GM23338 (cell line): ENCODE measurements at regions not wholly inside any gene's neighbourhood (a gene's known extent, or its start where the extent isn't known, plus 50 kb on each side); places are given as distances from the start of the nearest gene placed in this dataset.

Experiments
- ATAC-seq: fragments of 200-7000 bp; cut with Tn5 transposase; 3 replicates; pipeline ENCODE4 v1.9.1; 2020
- DNase-seq: peaks from one replicate; pipeline ENCODE4 v3.0.0-alpha.2; 2015; ENCODE audit warnings: low spot score
- H2AFZ ChIP-seq: fragments of 200-600 bp; sonication (generic); 2 replicates; pipeline ENCODE4 v1.8.0; 2016; ENCODE audit warnings: antibody characterized with exemption, mild to moderate bottlenecking, moderate library complexity
- H3F3A ChIP-seq: fragments of 200-600 bp; sonication (generic); replicated peaks from 2 replicates; pipeline ENCODE4 v1.8.0; 2017; ENCODE audit warnings: antibody characterized with exemption, mixed run types, low read depth
- H3K27ac ChIP-seq: fragments of 200-600 bp; sonication (generic); 2 replicates; pipeline ENCODE4 v1.6.1; 2016; ENCODE audit warnings: low read depth
- H3K27me3 ChIP-seq: fragments of 200-600 bp; sonication (generic); 2 replicates; pipeline ENCODE4 v1.8.0; 2016; ENCODE audit warnings: mild to moderate bottlenecking, mixed run types, moderate library complexity; ENCODE audit not compliant: insufficient read depth
- H3K36me3 ChIP-seq: fragments of 200-600 bp; sonication (generic); 2 replicates; pipeline ENCODE4 v1.8.0; 2016; ENCODE audit warnings: mild to moderate bottlenecking; ENCODE audit not compliant: insufficient read depth
- H3K4me1 ChIP-seq: fragments of 200-600 bp; sonication (generic); 2 replicates; pipeline ENCODE4 v1.8.0; 2016; ENCODE audit warnings: mild to moderate bottlenecking, moderate library complexity; ENCODE audit not compliant: insufficient read depth
- H3K4me2 ChIP-seq: fragments of 200-600 bp; sonication (generic); 2 replicates; pipeline ENCODE4 v1.7.1; 2017; ENCODE audit warnings: mixed run types
- H3K4me3 ChIP-seq: fragments of 200-600 bp; sonication (generic); 2 replicates; pipeline ENCODE4 v1.6.1; 2016; ENCODE audit warnings: mixed run types
- H3K79me2 ChIP-seq: fragments of 200-600 bp; sonication (generic); replicated peaks from 2 replicates; pipeline ENCODE4 v1.8.0; 2017; ENCODE audit warnings: mild to moderate bottlenecking; ENCODE audit not compliant: insufficient read depth
- H3K9me2 ChIP-seq: fragments of 200-600 bp; sonication (generic); 2 replicates; pipeline ENCODE4 v1.8.0; 2017; ENCODE audit not compliant: insufficient read depth
- H4K20me1 ChIP-seq: fragments of 200-600 bp; sonication (generic); replicated peaks from 2 replicates; pipeline ENCODE4 v1.8.0; 2017; ENCODE audit warnings: mild to moderate bottlenecking; ENCODE audit not compliant: insufficient read depth
- H3K27ac Mint-ChIP-seq: 2 replicates; pipeline ENCODE4 v1.8.0; 2020; ENCODE audit warnings: inconsistent platforms, mild to moderate bottlenecking, moderate library complexity, mixed read lengths
- H3K27me3 Mint-ChIP-seq: 3 replicates; pipeline ENCODE4 v1.8.0; 2022; ENCODE audit warnings: low read depth, mild to moderate bottlenecking, moderate library complexity, mixed read lengths, inconsistent platforms; ENCODE audit not compliant: insufficient read depth, poor library complexity
- H3K36me3 Mint-ChIP-seq: 3 replicates; pipeline ENCODE4 v1.8.0; 2021; ENCODE audit warnings: low read depth, mild to moderate bottlenecking, inconsistent platforms, moderate library complexity, mixed read lengths
- H3K4me1 Mint-ChIP-seq: 3 replicates; pipeline ENCODE4 v1.8.0; 2020; ENCODE audit warnings: mild to moderate bottlenecking, inconsistent platforms, mixed read lengths
- H3K4me3 Mint-ChIP-seq: 3 replicates; pipeline ENCODE4 v1.8.0; 2021; ENCODE audit warnings: moderate library complexity, mild to moderate bottlenecking, inconsistent platforms, mixed read lengths
- H3K9me3 Mint-ChIP-seq: 3 replicates; pipeline ENCODE4 v1.8.0; 2020; ENCODE audit warnings: moderate library complexity, mild to moderate bottlenecking, inconsistent platforms, mixed read lengths
- CREB1 ChIP-seq: fragments of 250-450 bp; sonication (Bioruptor Pico); IDR thresholded peaks from 2 replicates; pipeline ENCODE4 v1.5.0; 2020; ENCODE audit warnings: low read depth, mild to moderate bottlenecking, moderate library complexity
- CTCF ChIP-seq, 2 experiments: fragments of 200-600 bp in 1 of 2; sonication (generic) in 1 of 2; conservative IDR thresholded peaks; 2 replicates each; pipeline versions ENCODE4 v1.5.1 to v1.6.1; 2016 to 2017; ENCODE audit warnings: antibody characterized with exemption in 2 of 2, low read depth in 2 of 2, mild to moderate bottlenecking in 2 of 2, moderate library complexity in 1 of 2
- EZH2phosphoT487 ChIP-seq: fragments of 200-600 bp; sonication (generic); IDR thresholded peaks from one replicate; pipeline ENCODE4 v1.8.1; 2018; ENCODE audit warnings: antibody characterized with exemption; ENCODE audit not compliant: unreplicated experiment
- JUNB ChIP-seq: IDR thresholded peaks from one replicate; pipeline ENCODE4 v1.6.1; 2016; ENCODE audit warnings: antibody characterized with exemption; ENCODE audit not compliant: unreplicated experiment
- NANOG ChIP-seq: IDR thresholded peaks from 2 replicates; pipeline ENCODE4 v1.6.1; 2016; ENCODE audit warnings: antibody characterized with exemption, borderline replicate concordance
- POLR2AphosphoS5 ChIP-seq: IDR thresholded peaks from 2 replicates; pipeline ENCODE4 v1.6.1; 2016; ENCODE audit warnings: antibody characterized with exemption, low read depth
- STAT1 ChIP-seq: IDR thresholded peaks from one replicate; pipeline ENCODE4 v1.6.1; 2016; ENCODE audit warnings: antibody characterized with exemption; ENCODE audit not compliant: unreplicated experiment
- ZNF331 ChIP-seq: fragments of 250-450 bp; sonication (Bioruptor Pico); IDR thresholded peaks from 2 replicates; pipeline ENCODE4 v1.5.0; 2020; ENCODE audit warnings: low read depth, mild to moderate bottlenecking, moderate library complexity
- TF ChIP-seq, protein P1 (sequence below): fragments of 250-450 bp; sonication (Bioruptor Pico); IDR thresholded peaks from 2 replicates; pipeline ENCODE4 v1.5.0; 2020; ENCODE audit warnings: mild to moderate bottlenecking, moderate library complexity

GRCh38 chr18:76564655-76565237, 69.7 kb upstream of the ZNF516 start:
- peaks cover 14% of the 10 kb centered on the region for H3K27me3 Mint-ChIP-seq
- no peak overlapping the region for H2AFZ ChIP-seq
- peak overlapping the region; percentile 81 for H3K27ac Mint-ChIP-seq
- no peaks in the 10 kb centered on the region for H3K9me3 Mint-ChIP-seq
- DNase-seq (no peak), ATAC-seq (peak; percentile 24; the same call in 2 of the 3 replicates)
- H3F3A ChIP-seq = no peaks in the 10 kb centered on the region
- no peaks in the 10 kb centered on the region for H3K27me3 ChIP-seq
- H3K4me2 ChIP-seq = 0 out of 2 replicates have a peak overlapping the region, but pooled peaks have one; percentile 1
- peak overlapping the region; percentile 36 for H3K4me3 Mint-ChIP-seq
- TF ChIP-seq POLR2AphosphoS5 (no peak), STAT1 (no peak), NANOG (no peak), ZNF331 (CRISPR knock-in tag) (no peak), EZH2phosphoT487 (no peak), JUNB (no peak), CTCF (conservative IDR thresholded peaks at IDR 0.05; ENCODE audit: low read depth in 2 of 2) (no peak), CREB1 (CRISPR knock-in tag) (no peak)
- TF ChIP-seq, protein P1, sequence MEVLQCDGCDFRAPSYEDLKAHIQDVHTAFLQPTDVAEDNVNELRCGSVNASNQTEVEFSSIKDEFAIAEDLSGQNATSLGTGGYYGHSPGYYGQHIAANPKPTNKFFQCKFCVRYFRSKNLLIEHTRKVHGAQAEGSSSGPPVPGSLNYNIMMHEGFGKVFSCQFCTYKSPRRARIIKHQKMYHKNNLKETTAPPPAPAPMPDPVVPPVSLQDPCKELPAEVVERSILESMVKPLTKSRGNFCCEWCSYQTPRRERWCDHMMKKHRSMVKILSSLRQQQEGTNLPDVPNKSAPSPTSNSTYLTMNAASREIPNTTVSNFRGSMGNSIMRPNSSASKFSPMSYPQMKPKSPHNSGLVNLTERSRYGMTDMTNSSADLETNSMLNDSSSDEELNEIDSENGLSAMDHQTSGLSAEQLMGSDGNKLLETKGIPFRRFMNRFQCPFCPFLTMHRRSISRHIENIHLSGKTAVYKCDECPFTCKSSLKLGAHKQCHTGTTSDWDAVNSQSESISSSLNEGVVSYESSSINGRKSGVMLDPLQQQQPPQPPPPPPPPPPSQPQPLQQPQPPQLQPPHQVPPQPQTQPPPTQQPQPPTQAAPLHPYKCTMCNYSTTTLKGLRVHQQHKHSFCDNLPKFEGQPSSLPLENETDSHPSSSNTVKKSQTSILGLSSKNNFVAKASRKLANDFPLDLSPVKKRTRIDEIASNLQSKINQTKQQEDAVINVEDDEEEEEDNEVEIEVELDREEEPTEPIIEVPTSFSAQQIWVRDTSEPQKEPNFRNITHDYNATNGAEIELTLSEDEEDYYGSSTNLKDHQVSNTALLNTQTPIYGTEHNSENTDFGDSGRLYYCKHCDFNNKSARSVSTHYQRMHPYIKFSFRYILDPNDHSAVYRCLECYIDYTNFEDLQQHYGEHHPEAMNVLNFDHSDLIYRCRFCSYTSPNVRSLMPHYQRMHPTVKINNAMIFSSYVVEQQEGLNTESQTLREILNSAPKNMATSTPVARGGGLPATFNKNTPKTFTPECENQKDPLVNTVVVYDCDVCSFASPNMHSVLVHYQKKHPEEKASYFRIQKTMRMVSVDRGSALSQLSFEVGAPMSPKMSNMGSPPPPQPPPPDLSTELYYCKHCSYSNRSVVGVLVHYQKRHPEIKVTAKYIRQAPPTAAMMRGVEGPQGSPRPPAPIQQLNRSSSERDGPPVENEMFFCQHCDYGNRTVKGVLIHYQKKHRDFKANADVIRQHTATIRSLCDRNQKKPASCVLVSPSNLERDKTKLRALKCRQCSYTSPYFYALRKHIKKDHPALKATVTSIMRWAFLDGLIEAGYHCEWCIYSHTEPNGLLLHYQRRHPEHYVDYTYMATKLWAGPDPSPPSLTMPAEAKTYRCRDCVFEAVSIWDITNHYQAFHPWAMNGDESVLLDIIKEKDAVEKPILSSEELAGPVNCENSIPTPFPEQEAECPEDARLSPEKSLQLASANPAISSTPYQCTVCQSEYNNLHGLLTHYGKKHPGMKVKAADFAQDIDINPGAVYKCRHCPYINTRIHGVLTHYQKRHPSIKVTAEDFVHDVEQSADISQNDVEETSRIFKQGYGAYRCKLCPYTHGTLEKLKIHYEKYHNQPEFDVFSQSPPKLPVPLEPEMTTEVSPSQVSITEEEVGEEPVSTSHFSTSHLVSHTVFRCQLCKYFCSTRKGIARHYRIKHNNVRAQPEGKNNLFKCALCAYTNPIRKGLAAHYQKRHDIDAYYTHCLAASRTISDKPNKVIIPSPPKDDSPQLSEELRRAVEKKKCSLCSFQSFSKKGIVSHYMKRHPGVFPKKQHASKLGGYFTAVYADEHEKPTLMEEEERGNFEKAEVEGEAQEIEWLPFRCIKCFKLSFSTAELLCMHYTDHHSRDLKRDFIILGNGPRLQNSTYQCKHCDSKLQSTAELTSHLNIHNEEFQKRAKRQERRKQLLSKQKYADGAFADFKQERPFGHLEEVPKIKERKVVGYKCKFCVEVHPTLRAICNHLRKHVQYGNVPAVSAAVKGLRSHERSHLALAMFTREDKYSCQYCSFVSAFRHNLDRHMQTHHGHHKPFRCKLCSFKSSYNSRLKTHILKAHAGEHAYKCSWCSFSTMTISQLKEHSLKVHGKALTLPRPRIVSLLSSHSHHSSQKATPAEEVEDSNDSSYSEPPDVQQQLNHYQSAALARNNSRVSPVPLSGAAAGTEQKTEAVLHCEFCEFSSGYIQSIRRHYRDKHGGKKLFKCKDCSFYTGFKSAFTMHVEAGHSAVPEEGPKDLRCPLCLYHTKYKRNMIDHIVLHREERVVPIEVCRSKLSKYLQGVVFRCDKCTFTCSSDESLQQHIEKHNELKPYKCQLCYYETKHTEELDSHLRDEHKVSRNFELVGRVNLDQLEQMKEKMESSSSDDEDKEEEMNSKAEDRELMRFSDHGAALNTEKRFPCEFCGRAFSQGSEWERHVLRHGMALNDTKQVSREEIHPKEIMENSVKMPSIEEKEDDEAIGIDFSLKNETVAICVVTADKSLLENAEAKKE = 0 out of 2 replicates have a peak, but pooled peaks have one; percentile 7
- H3K9me2 ChIP-seq = peaks cover 12% of the 10 kb centered on the region; the same call in 1 of the 2 replicates
- H3K79me2 ChIP-seq = no peaks in the 10 kb centered on the region
- 0 out of 2 replicates have a peak overlapping the region, but pooled peaks have one; percentile 5 for H3K27ac ChIP-seq
- H4K20me1 ChIP-seq = no peaks in the 10 kb centered on the region
- peaks cover 12% of the 10 kb centered on the region for H3K4me1 Mint-ChIP-seq
- no peaks in the 10 kb centered on the region; the same call in 1 of the 2 replicates for H3K36me3 ChIP-seq
- H3K36me3 Mint-ChIP-seq = no peaks in the 10 kb centered on the region
- H3K4me1 ChIP-seq = peaks cover 4% of the 10 kb centered on the region
- H3K4me3 ChIP-seq = no peak overlapping the region
